Activated CD4-positive, alpha-beta T cell treated with anti-CD3 and anti-CD28 coated beads, Interleukin-2, Interleukin-4, amounts not matched to agents 100 ng/mL and 50 ng/mL, durations not matched to agents 16 hours and 8 hours (primary cell): ENCODE measurements at regions not wholly inside any gene's neighbourhood (a gene's known extent, or its start where the extent isn't known, plus 50 kb on each side); places are given as distances from the start of the nearest gene placed in this dataset.

Source experiments
- DNase-seq: peaks from one replicate; pipeline ENCODE4 v3.0.0-alpha.2; 2020; ENCODE audit warnings: low spot score

DNA sequence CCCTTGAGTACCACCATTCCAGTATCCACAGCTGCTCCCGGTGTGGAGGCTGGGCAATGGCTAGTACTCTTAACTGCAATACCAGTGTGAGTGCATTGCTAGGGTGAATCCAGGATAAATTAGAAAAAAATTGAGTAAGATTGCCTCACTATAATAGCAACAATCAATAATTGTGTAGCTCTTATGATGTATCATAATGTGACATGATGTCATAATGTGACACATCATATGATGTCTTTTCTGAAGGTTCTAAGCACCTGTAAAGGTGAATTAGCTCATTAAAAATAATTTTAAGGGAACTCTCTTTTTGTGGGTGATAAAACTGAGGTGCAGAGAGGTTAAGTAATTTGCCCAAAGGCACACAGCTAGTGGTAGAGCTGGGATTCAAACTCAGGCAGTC, 424.4 kb downstream of the HLX start:
- no peak for DNase-seq

DNA sequence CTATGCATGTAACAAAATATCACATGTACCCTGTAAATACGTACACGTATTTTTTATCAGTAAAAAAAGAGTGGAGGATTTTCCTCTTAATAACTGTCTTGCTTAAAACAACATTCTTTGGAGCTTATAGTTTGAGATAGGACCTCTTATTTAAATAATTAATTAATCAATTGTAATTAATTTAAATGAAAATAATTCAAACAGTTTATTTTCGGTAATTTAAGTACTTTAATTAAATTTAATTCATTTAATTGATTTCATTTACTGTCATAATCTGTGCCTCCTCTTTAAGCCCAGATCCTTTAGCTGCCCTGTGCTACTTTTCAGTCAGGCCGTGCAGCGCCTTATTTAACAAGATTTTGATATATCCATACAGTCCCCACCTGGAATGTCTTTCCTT, 427.0 kb downstream of the HLX start:
- DNase-seq = no peak

DNA sequence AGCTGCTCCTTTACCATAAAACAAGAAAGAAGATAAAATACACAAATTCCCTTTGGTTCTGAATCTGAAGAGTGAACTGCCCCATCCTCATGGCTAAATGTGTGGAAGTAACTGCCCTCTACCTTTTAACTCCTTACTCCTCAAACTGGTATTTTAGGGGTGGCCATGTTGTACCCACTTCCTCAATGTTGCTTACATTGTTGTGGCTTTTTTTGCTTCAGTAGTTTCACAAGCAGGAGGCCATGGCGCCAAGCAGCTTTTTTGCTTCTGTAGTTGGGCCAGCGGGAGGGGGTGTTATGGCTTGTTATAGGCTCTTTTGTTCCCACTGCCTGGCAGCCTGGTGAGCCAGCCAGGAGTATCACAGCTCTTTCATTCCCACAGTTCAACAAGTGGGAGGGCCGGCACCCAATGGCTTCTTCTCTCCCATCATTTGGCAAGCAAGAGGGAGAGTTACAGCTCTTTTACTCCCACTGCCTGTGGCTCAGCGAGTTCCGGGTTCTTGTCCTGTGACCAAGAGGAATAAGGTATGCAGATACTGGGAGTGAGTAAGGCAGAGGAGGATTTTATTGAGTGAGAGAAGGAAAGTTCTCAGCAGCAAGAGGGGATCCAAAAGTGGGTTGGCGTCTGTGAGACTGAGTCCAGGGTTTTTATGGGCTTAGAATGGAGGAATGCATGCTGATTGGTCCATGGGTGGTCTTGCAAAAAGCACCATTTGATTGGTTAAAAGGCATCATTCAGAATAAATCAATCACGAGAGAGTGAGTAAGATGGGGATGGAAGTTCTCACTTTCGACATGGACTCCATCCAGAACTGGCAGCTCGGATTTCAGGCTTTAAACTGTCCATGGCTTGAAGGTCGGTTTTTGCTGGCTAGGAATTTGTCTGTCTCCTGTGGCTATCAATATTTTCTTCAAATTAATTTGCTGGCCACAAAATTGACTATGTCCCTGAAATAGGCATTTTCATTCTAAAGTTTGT, 429.6 kb downstream of the HLX start:
- no peak for DNase-seq

DNA sequence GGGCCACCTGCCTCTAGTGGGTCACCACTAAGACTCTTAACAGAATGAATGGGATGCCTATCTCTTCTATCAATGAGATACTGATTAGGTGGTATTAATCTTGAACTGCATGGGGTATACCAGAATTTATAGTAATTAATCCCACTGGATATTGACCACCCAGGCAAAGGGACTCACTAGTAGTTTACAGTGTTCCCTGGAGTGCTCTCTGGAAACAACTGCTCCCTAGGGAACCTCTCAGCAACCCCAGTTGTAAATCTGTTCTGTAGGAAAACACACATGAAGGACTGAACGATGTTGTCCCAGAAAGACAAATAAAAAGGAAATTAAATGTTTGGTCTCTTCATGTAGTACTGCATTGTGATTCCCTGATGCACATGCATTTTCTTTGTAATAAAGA, 430.5 kb downstream of the HLX start:
- DNase-seq = no peak

DNA sequence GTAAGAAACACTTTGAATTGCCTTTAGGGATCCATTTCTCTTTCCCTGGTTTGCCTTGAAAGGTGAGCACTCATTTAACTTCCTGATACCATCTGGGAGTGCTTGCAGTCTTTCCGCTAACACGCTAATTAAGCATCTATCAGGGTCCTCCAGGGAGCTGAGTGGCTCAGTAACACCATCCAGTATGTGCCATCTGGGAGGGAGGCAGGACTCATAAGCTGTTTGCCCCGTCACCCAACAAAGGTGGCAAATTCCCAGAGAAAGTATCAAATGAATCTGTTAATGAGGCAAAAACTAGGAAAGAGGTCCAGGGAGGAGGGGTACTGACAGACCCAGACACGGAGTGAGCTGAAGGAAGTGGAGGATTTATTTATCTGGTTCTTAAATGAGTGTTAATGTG, 430.9 kb downstream of the HLX start:
- DNase-seq = no peak

GRCh38 chr1:221315330-221315729, 426.6 kb downstream of the DUSP10 start:
- no peak for DNase-seq

- no peak for DNase-seq
These were observed 425.3 kb downstream of the DUSP10 start for GRCh38 chr1:221316491-221317056.

- no peak for DNase-seq
These were observed 424.4 kb downstream of the DUSP10 start for GRCh38 chr1:221317537-221317936.

GRCh38 chr1:221327954-221328353, 413.9 kb downstream of the DUSP10 start:
- DNase-seq = no peak

DNA sequence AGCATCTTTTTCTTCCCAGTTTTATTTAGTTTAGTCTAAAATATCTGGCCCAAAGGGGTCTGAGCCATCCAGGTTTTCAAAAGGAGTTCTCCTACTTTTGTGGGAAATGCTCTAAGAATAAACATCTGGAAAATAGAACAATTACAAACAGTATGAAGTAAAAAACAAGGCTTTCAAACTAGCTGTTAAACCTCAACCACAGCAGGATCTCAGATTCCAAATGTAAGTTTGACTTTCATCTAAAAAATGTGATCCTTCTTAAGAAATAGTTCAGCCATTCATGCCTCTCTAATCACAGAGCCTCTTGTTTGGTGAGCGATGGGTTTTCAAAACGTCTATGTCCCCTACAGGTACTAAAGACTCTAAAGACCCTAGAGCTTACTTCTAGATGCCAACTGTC, 413.5 kb downstream of the DUSP10 start:
- no peak for DNase-seq

GRCh38 chr1:221331273-221332183, 410.4 kb downstream of the DUSP10 start:
- no peak for DNase-seq

DNA sequence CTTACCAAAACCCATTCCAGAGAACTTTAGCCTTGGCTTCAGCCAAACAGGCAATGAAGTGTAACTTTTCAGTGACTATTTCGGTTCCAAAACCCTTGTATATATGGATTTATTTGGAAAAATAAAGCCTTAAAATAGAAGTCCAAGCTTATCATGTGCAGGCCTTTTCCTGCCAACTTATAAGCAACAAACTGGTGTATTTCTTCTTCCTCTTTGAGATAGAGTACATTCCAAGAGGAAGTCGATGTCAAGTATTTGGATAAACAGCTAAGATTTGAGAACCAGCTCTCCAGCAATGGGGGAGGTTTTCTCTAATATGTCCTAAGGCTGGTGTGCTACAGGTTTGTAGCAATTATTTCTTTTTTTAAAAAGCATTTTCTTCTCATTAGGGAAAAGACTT, 407.8 kb downstream of the DUSP10 start:
- no peak for DNase-seq

GRCh38 chr1:221335161-221336101, 406.5 kb downstream of the DUSP10 start:
- DNase-seq = no peak

DNA sequence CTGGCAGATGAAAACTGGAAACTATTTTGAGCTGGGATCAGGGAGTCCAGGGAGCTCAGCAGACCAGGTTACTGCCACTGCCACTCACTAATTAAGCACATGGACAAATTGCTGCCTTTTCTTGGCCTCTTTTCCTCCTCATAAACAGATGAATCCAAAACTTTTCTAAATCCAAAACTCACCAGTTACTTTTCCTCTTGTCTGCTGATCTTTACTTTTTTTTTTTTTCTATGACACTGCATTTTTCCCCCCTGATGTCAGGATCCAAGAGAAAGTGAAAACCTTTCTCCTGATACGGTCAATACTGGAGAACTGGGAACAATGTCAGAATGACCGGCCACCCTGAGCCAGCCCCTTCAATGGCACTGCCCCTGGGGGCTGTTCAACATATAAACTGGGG, 405.8 kb downstream of the DUSP10 start:
- DNase-seq = no peak

GRCh38 chr1:221337106-221337505, 404.8 kb downstream of the DUSP10 start:
- no peak for DNase-seq

DNA sequence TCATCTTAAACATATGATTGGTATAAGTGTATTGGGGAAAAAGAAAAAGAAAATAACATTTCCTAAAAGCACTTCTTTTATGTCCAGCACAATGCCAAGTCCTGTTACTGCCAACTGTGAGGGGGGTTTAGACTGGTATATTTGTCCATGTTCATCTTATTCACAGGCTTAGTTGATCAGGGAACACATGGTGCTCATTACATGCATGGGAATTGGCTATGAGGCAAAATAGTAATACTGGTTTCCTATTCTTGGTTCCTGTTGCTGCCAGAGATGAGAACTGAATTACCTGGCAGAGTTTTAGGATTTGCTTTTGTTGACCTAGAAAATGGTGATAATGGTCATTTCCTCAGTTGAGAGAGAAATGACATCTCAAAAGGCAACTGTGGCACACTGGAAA, 398.8 kb downstream of the DUSP10 start:
- DNase-seq = no peak

DNA sequence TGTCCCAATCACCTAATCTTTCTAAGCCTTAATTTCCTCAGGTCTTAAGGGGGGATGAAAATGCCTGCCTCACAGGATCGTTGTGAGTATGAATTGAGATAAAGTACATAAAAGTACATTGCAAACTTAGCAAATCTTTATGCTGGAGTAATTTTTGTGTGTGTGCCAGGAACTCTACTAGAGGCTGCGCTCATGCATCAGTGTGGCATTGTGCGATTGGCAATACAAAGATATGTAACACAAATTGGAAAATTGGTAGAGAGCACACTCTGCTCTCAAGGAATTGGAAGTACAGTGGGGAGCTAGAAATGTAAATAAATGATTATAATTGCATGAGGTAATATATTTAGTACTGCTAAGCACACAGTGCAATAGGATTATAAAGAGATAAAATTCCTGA, 398.3 kb downstream of the DUSP10 start:
- DNase-seq = no peak

DNA sequence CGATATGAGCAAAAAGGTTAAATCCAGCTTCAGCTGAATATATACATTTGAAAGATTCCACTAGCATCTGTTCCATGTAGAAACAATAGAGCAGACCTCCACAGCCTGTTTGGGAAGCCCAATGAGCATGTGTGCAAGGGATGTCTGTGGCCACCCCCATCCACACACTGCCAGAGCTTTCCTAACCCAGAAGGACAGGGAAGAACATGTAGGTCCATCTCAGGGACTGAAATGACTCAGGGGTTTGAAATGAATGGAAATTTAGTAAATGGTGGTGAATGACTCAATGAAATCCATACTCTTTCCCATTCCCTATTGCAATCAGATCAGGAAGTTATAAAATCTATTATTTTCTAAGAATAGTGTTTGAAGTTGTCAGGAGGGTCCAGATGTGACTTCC, 397.2 kb downstream of the DUSP10 start:
- DNase-seq = no peak

DNA sequence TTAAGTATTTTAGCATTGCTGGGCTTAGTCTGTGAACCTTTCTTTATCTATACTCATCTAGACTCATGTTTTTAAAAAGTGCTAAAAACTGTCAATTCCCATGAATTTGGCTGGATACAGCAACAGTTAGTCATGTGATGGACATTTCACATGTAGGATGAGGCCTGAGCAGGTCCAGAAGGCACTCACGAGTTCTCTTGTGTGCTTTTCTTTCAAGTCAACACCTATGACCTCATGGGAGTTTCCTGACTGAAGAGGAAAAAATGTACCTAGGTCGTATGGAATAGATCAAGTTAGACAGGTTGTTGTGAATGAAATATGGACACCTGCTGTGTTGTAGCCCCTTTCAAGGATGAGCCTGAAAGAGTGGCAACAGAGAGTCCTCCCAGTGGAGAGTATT, 394.2 kb downstream of the DUSP10 start:
- DNase-seq = no peak

GRCh38 chr1:221350091-221350490, 391.8 kb downstream of the DUSP10 start:
- DNase-seq = no peak

GRCh38 chr1:221356693-221357092, 385.2 kb downstream of the DUSP10 start:
- no peak for DNase-seq
